Skeletal muscle satellite cell (primary cell): ENCODE measurements at regions not wholly inside any gene's neighbourhood (a gene's known extent, or its start where the extent isn't known, plus 50 kb on each side); places are given as distances from the start of the nearest gene placed in this dataset.
"Not testable (repeated sequence)": the region's sequence is repeated elsewhere in the genome, so short reads cannot be mapped to it uniquely, and the experiment has no call there.

Source experiments
- H3K27me3 ChIP-seq: 2 replicates; pipeline ENCODE4 v1.7.0; 2013; ENCODE audit warnings: low read length; ENCODE audit not compliant: control insufficient read depth, insufficient read depth
- H3K36me3 ChIP-seq: 2 replicates; pipeline ENCODE4 v1.7.0; 2013; ENCODE audit warnings: mild to moderate bottlenecking, control low read depth, low read length; ENCODE audit not compliant: insufficient read depth
- H3K4me1 ChIP-seq: 2 replicates; pipeline ENCODE4 v1.7.0; 2013; ENCODE audit warnings: low read length; ENCODE audit not compliant: control insufficient read depth, insufficient read depth
- H3K4me2 ChIP-seq: 2 replicates; pipeline ENCODE4 v1.7.0; 2013; ENCODE audit warnings: mild to moderate bottlenecking, low read length
- H3K4me3 ChIP-seq: 2 replicates; pipeline ENCODE4 v1.7.0; 2013; ENCODE audit warnings: low read length
- H3K9ac ChIP-seq: 2 replicates; pipeline ENCODE4 v1.7.0; 2013; ENCODE audit warnings: mild to moderate bottlenecking, low read depth, low read length, moderate library complexity
- H3K9me3 ChIP-seq: replicated peaks from 2 replicates; pipeline ENCODE4 v1.7.0; 2013; ENCODE audit warnings: mild to moderate bottlenecking, control low read depth, low read length

- Histone ChIP-seq H3K27me3 (peaks cover 38% of the 10 kb centered on the region), H3K36me3 (no peaks in the 10 kb centered on the region), H3K9ac (no peak overlapping the region), H3K4me1 (no peaks in the 10 kb centered on the region), H3K4me3 (no peak overlapping the region), H3K4me2 (no peak overlapping the region), H3K9me3 (no peaks in the 10 kb centered on the region)
These were observed 117.1 kb upstream of the PODXL start for GRCh38 chr7:131673576-131673975.

- H3K36me3 ChIP-seq = no peaks in the 10 kb centered on the region
- no peak overlapping the region for H3K9ac ChIP-seq
- H3K9me3 ChIP-seq = no peaks in the 10 kb centered on the region
- no peak overlapping the region for H3K4me2 ChIP-seq
- H3K27me3 ChIP-seq = peaks cover 47% of the 10 kb centered on the region
- H3K4me3 ChIP-seq = no peak overlapping the region
- no peaks in the 10 kb centered on the region for H3K4me1 ChIP-seq
These were observed 114.0 kb upstream of the PODXL start for GRCh38 chr7:131670406-131670805.

GRCh38 chr7:131667699-131668098 lies 111.3 kb upstream of the PODXL start:
- Histone ChIP-seq H3K4me2 (no peak overlapping the region), H3K9ac (no peak overlapping the region), H3K27me3 (peaks cover 30% of the 10 kb centered on the region), H3K4me1 (no peaks in the 10 kb centered on the region), H3K36me3 (no peaks in the 10 kb centered on the region), H3K9me3 (no peaks in the 10 kb centered on the region), H3K4me3 (no peak overlapping the region)

GRCh38 chr7:131665021-131665420 lies 108.6 kb upstream of the PODXL start:
- H3K4me3 ChIP-seq = no peak overlapping the region
- H3K9me3 ChIP-seq = no peaks in the 10 kb centered on the region
- H3K4me2 ChIP-seq = no peak overlapping the region
- no peak overlapping the region for H3K9ac ChIP-seq
- H3K36me3 ChIP-seq = no peaks in the 10 kb centered on the region
- peaks cover 18% of the 10 kb centered on the region for H3K27me3 ChIP-seq
- H3K4me1 ChIP-seq = no peaks in the 10 kb centered on the region

GRCh38 chr7:131664570-131664969 lies 108.1 kb upstream of the PODXL start:
- H3K27me3 ChIP-seq = peaks cover 16% of the 10 kb centered on the region
- no peaks in the 10 kb centered on the region for H3K9me3 ChIP-seq
- H3K4me3 ChIP-seq = no peak overlapping the region
- no peaks in the 10 kb centered on the region for H3K4me1 ChIP-seq
- no peak overlapping the region for H3K9ac ChIP-seq
- H3K4me2 ChIP-seq = no peak overlapping the region
- no peaks in the 10 kb centered on the region for H3K36me3 ChIP-seq

GRCh38 chr7:131662301-131662873 lies 106.0 kb upstream of the PODXL start:
- not testable (repeated sequence) for H3K9ac ChIP-seq, H3K4me2 ChIP-seq, H3K4me1 ChIP-seq, H3K9me3 ChIP-seq, H3K36me3 ChIP-seq, H3K4me3 ChIP-seq
- peaks cover 12% of the 10 kb centered on the region for H3K27me3 ChIP-seq

GRCh38 chr7:131657881-131658280 lies 101.5 kb upstream of the PODXL start:
- Histone ChIP-seq H3K9ac (no peak overlapping the region), H3K9me3 (no peaks in the 10 kb centered on the region), H3K4me1 (peaks cover 10% of the 10 kb centered on the region), H3K36me3 (no peaks in the 10 kb centered on the region), H3K27me3 (no peaks in the 10 kb centered on the region), H3K4me2 (no peak overlapping the region), H3K4me3 (no peak overlapping the region)

- Histone ChIP-seq H3K27me3 (no peaks in the 10 kb centered on the region), H3K36me3 (no peaks in the 10 kb centered on the region), H3K9ac (no peak overlapping the region), H3K9me3 (no peaks in the 10 kb centered on the region), H3K4me1 (peaks cover 10% of the 10 kb centered on the region), H3K4me3 (no peak overlapping the region), H3K4me2 (no peak overlapping the region)
These were observed 100.7 kb upstream of the PODXL start for GRCh38 chr7:131656980-131657723.

- H3K36me3 ChIP-seq = no peaks in the 10 kb centered on the region
- no peaks in the 10 kb centered on the region for H3K27me3 ChIP-seq
- H3K4me3 ChIP-seq = no peak overlapping the region
- H3K9me3 ChIP-seq = no peaks in the 10 kb centered on the region
- H3K9ac ChIP-seq = no peak overlapping the region
- H3K4me1 ChIP-seq = peaks cover 10% of the 10 kb centered on the region
- no peak overlapping the region for H3K4me2 ChIP-seq
These were observed 99.4 kb upstream of the PODXL start for GRCh38 chr7:131655866-131656265.

- Histone ChIP-seq H3K4me3 (no peak overlapping the region), H3K4me2 (no peak overlapping the region), H3K36me3 (no peaks in the 10 kb centered on the region), H3K4me1 (peaks cover 10% of the 10 kb centered on the region), H3K9ac (no peak overlapping the region), H3K27me3 (no peaks in the 10 kb centered on the region), H3K9me3 (no peaks in the 10 kb centered on the region)
These were observed 99.0 kb upstream of the PODXL start for GRCh38 chr7:131655447-131655846.

- Histone ChIP-seq H3K9ac (no peak overlapping the region), H3K4me2 (no peak overlapping the region), H3K27me3 (no peaks in the 10 kb centered on the region), H3K9me3 (no peaks in the 10 kb centered on the region), H3K4me1 (peaks cover 10% of the 10 kb centered on the region), H3K4me3 (no peak overlapping the region), H3K36me3 (no peaks in the 10 kb centered on the region)
These were observed 98.4 kb upstream of the PODXL start for GRCh38 chr7:131654668-131655326.

GRCh38 chr7:131654249-131654558 lies 97.8 kb upstream of the PODXL start:
- no peak overlapping the region for H3K9ac ChIP-seq
- no peaks in the 10 kb centered on the region for H3K27me3 ChIP-seq
- peaks cover 10% of the 10 kb centered on the region for H3K4me1 ChIP-seq
- H3K4me2 ChIP-seq = no peak overlapping the region
- H3K4me3 ChIP-seq = no peak overlapping the region
- H3K36me3 ChIP-seq = no peaks in the 10 kb centered on the region
- no peaks in the 10 kb centered on the region for H3K9me3 ChIP-seq
